Neuronal stem cell (in vitro differentiated cells): ENCODE measurements at regions not wholly inside any gene's neighbourhood (a gene's known extent, or its start where the extent isn't known, plus 50 kb on each side); places are given as distances from the start of the nearest gene placed in this dataset.

ENCODE experiments used
- DNase-seq: peaks from one replicate; pipeline ENCODE4 v3.0.0-alpha.2; 2013; ENCODE audit warnings: low spot score
- H2AFZ ChIP-seq: one replicate; pipeline ENCODE4 v1.6.1; 2013; ENCODE audit warnings: mild to moderate bottlenecking, low read length, inconsistent platforms
- H2AK5ac ChIP-seq: 2 replicates; pipeline ENCODE4 v1.6.1; 2013; ENCODE audit warnings: low read depth, mild to moderate bottlenecking, inconsistent platforms, low read length, moderate library complexity, mixed read lengths
- H2BK120ac ChIP-seq: 2 replicates; pipeline ENCODE4 v1.6.1; 2013; ENCODE audit warnings: low read depth, mild to moderate bottlenecking, inconsistent platforms, low read length, moderate library complexity, mixed read lengths
- H2BK12ac ChIP-seq: one replicate; pipeline ENCODE4 v1.6.1; 2013; ENCODE audit warnings: low read length, inconsistent platforms
- H2BK15ac ChIP-seq: 2 replicates; pipeline ENCODE4 v1.6.1; 2013; ENCODE audit warnings: mild to moderate bottlenecking, low read length, inconsistent platforms, mixed read lengths
- H2BK5ac ChIP-seq: one replicate; pipeline ENCODE4 v1.6.1; 2013; ENCODE audit warnings: inconsistent platforms, mild to moderate bottlenecking, low read length, moderate library complexity
- H3K14ac ChIP-seq: one replicate; pipeline ENCODE4 v1.6.1; 2013; ENCODE audit warnings: low read length, inconsistent platforms
- H3K18ac ChIP-seq: 2 replicates; pipeline ENCODE4 v1.6.1; 2013; ENCODE audit warnings: low read length, inconsistent platforms
- H3K23ac ChIP-seq: 2 replicates; pipeline ENCODE4 v1.6.1; 2013; ENCODE audit warnings: low read depth, mild to moderate bottlenecking, mixed read lengths, low read length, inconsistent platforms; ENCODE audit not compliant: poor library complexity
- H3K27ac ChIP-seq: replicated peaks from 3 replicates; pipeline ENCODE4 v1.5.1; 2013; ENCODE audit warnings: low read length, inconsistent platforms
- H3K27me3 ChIP-seq, 3 experiments: 2 replicates each; pipeline ENCODE4 v1.6.1; 2013; ENCODE audit warnings: low read length in 3 of 3, mild to moderate bottlenecking in 2 of 3, inconsistent platforms in 1 of 3, low read depth in 1 of 3, mixed read lengths in 1 of 3, moderate library complexity in 1 of 3; ENCODE audit not compliant: control insufficient read depth in 3 of 3, insufficient read depth in 3 of 3
- H3K36me3 ChIP-seq, 2 donors: replicated peaks in 1 of 2; 2 replicates each; pipeline ENCODE4 v1.6.1; 2013; ENCODE audit warnings: low read length in 2 of 2; ENCODE audit not compliant: control insufficient read depth in 2 of 2, insufficient read depth in 2 of 2
- H3K4ac ChIP-seq: 2 replicates; pipeline ENCODE4 v1.6.1; 2013; ENCODE audit warnings: inconsistent platforms, mild to moderate bottlenecking, low read length, moderate library complexity
- H3K4me1 ChIP-seq, 2 donors: 1 replicate in 1 of 2; 2 replicates in 1 of 2; pipeline ENCODE4 v1.6.1; 2013; ENCODE audit warnings: low read length in 2 of 2, low read depth in 1 of 2; ENCODE audit not compliant: control insufficient read depth in 2 of 2, insufficient read depth in 1 of 2
- H3K4me2 ChIP-seq: one replicate; pipeline ENCODE4 v1.6.1; 2013; ENCODE audit warnings: mild to moderate bottlenecking, low read length, inconsistent platforms; ENCODE audit not compliant: insufficient read depth, poor library complexity, severe bottlenecking
- H3K4me3 ChIP-seq, 2 donors: 2 replicates each; pipeline ENCODE4 v1.5.1; 2013; ENCODE audit warnings: low read length in 2 of 2, mild to moderate bottlenecking in 2 of 2, inconsistent platforms in 1 of 2, moderate library complexity in 1 of 2
- H3K79me1 ChIP-seq: one replicate; pipeline ENCODE4 v1.6.1; 2013; ENCODE audit warnings: low read depth, mild to moderate bottlenecking, inconsistent platforms, low read length, moderate library complexity
- H3K9ac ChIP-seq: one replicate; pipeline ENCODE4 v1.6.1; 2013; ENCODE audit warnings: mild to moderate bottlenecking, low read depth, low read length, inconsistent platforms; ENCODE audit not compliant: poor library complexity
- H3K9me3 ChIP-seq, 2 donors: replicated peaks in 1 of 2; 2 replicates each; pipeline versions ENCODE3 to v1.6.1; 2013; ENCODE audit warnings: low read length in 2 of 2, mild to moderate bottlenecking in 2 of 2, inconsistent platforms in 1 of 2, low read depth in 1 of 2, mixed read lengths in 1 of 2, moderate library complexity in 1 of 2; ENCODE audit not compliant: control insufficient read depth in 2 of 2, insufficient read depth in 1 of 2
- H4K8ac ChIP-seq: one replicate; pipeline ENCODE4 v1.6.1; 2013; ENCODE audit warnings: low read depth, mild to moderate bottlenecking, inconsistent platforms, low read length, moderate library complexity
- H4K91ac ChIP-seq: one replicate; pipeline ENCODE4 v1.6.1; 2013; ENCODE audit warnings: low read length, low read depth, mild to moderate bottlenecking, inconsistent platforms; ENCODE audit not compliant: poor library complexity
- WGBS, 2 donors: extraction: QIAGEN DNeasy Blood & Tissue Kit; methylation state at CpG; one replicate each; pipeline ENCODE4 v1.1.7; 2013; ENCODE audit warnings: missing lambda C conversion rate in 2 of 2, mixed read lengths in 1 of 2; ENCODE audit not compliant: insufficient read length in 2 of 2, insufficient replicate concordance in 1 of 2; ENCODE audit errors: extremely low coverage in 2 of 2; 5-methylcytosine and 5-hydroxymethylcytosine counted together

DNA sequence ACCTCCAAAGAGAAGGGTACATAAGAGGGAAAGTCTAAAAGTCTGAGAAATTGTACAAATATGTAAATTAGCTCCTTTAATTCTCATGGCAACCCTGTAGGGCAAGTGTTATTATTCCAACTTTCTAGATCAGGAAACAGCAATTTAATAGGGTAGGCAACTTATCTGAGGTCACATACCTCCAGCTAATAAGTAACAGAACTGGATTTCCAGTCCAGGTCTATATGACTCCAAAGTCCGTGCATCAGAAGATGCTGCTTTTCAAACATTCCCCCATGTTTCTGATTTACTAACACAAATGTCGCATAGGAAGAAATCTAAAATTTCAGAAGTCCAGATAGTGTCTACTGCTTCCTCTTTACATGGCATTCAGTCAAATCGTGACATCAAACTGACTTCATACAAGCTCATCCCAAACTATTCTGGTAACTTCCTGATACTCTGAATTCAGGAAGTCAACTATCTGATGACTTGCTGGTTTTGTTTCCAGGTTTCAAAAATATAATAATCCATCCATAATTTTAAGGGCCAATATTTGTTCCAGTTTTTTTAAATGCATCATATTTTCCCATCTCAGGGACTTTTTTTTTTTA, 419.3 kb upstream of the ACVR2A start:
- no peak overlapping the region for H2BK120ac ChIP-seq
- no CpG with 5 or more reads among the region's 3 CpGs for WGBS, 2 donors

DNA sequence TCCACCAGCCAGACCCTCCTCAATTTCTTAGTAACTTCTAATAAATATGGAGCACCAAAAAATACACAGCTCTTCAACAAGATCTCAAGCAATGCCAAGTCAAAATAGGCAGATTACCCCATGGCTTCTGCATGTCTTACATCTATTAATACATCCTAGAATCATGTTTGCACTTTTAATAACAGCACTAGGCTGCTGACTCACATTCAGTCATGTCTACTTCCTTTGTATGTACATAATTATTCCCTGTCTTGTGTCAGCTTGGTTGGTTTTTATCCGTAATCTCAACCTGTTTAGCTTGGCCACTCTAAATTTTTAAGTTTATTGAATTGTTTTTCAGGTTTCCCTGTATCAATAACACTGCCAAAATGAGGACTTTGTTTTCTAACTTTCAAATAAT, 420.1 kb upstream of the ACVR2A start:
- Histone ChIP-seq H2BK120ac (no peak overlapping the region), H3K14ac (no peak overlapping the region), H3K18ac (no peak overlapping the region), H3K27me3 (no peaks in the 10 kb centered on the region), H3K23ac (no peak overlapping the region), H4K91ac (no peak overlapping the region), H2AK5ac (no peak overlapping the region), H3K4ac (no peak overlapping the region), H3K4me1 (peaks cover 0 to 1% of the 10 kb centered on the region in 2 donors), H4K8ac (no peak overlapping the region), H2BK12ac (no peak overlapping the region), H3K27ac (no peak overlapping the region), H3K4me3 (no peak overlapping the region), H3K79me1 (no peaks in the 10 kb centered on the region), H3K4me2 (no peak overlapping the region), H2AFZ (no peak overlapping the region), H3K36me3 (no peaks in the 10 kb centered on the region), H2BK5ac (no peak overlapping the region), H2BK15ac (no peak overlapping the region), H3K9ac (no peak overlapping the region), H3K9me3 (no peaks in the 10 kb centered on the region)
- WGBS, 2 donors = no CpG with 5 or more reads among the region's 1 CpG
- no peak for DNase-seq

More for the DNA sequence above, 419.3 kb upstream of the ACVR2A start:
- Histone ChIP-seq H3K23ac (no peak overlapping the region), H3K27me3 (no peaks in the 10 kb centered on the region), H3K9me3 (no peaks in the 10 kb centered on the region), H2AK5ac (no peak overlapping the region), H4K91ac (no peak overlapping the region), H3K27ac (no peak overlapping the region), H3K79me1 (no peaks in the 10 kb centered on the region), H3K14ac (no peak overlapping the region), H2AFZ (no peak overlapping the region), H3K36me3 (no peaks in the 10 kb centered on the region), H3K9ac (no peak overlapping the region), H3K4me1 (peaks cover 0 to under 1% of the 10 kb centered on the region in 2 donors), H3K4me2 (no peak overlapping the region), H2BK15ac (no peak overlapping the region), H3K4me3 (no peak overlapping the region), H4K8ac (no peak overlapping the region), H3K4ac (no peak overlapping the region), H2BK5ac (no peak overlapping the region), H2BK12ac (no peak overlapping the region), H3K18ac (no peak overlapping the region)
- no peak for DNase-seq

DNA sequence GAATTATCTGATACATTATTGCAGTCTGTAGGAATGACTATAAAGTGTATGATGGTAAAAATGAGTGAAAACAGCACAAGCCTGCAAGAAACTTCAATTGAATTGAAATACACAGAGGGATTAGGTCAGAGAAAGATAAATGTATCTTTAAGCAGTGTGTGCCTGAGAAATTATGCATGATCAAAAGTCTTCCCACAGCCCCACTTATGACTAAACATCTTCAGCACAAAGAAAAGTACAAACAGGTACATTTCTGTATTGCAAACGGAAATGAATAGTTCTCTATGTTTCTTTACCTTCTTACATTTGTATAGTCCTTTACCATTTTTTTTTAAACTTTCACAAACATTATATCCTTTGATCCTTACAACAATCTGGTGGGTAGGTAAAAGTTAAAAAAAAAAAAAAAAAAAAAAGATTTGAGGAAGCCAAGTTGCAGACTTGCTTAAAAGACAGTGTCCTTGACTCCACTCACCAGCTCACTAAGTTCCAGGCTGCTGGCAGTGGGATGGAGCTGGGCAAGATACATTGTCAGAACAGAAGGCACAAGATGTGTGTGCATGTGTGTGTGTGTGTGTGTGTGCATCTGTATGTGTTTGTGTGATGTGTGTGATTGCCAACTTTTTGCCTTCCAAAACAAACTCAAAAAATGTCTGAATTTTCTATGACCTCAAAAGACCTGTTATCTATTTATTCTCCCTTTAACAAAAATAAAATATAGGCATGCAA, 423.7 kb upstream of the ACVR2A start:
- no peaks in the 10 kb centered on the region for H3K27me3 ChIP-seq
- H3K9me3 ChIP-seq = no peaks in the 10 kb centered on the region
- no peak overlapping the region for H3K4ac ChIP-seq
- no peak overlapping the region for H2BK120ac ChIP-seq
- WGBS, 2 donors = no CpG with 5 or more reads among the region's 1 CpG
- no peak overlapping the region for H3K27ac ChIP-seq
- no peak overlapping the region for H4K91ac ChIP-seq
- H3K4me2 ChIP-seq = no peak overlapping the region
- no peak for DNase-seq
- H4K8ac ChIP-seq = no peak overlapping the region
- no peaks in the 10 kb centered on the region for H3K79me1 ChIP-seq
- H2AK5ac ChIP-seq = no peak overlapping the region
- no peak overlapping the region for H3K18ac ChIP-seq
- H3K9ac ChIP-seq = no peak overlapping the region
- no peak overlapping the region for H3K4me3 ChIP-seq
- no peaks in the 10 kb centered on the region for H3K36me3 ChIP-seq
- no peak overlapping the region for H2BK15ac ChIP-seq
- peaks cover 0 to 1% of the 10 kb centered on the region in 2 donors for H3K4me1 ChIP-seq
- H3K23ac ChIP-seq = no peak overlapping the region
- H3K14ac ChIP-seq = no peak overlapping the region
- no peak overlapping the region for H2AFZ ChIP-seq
- no peak overlapping the region for H2BK5ac ChIP-seq
- no peak overlapping the region for H2BK12ac ChIP-seq

DNA sequence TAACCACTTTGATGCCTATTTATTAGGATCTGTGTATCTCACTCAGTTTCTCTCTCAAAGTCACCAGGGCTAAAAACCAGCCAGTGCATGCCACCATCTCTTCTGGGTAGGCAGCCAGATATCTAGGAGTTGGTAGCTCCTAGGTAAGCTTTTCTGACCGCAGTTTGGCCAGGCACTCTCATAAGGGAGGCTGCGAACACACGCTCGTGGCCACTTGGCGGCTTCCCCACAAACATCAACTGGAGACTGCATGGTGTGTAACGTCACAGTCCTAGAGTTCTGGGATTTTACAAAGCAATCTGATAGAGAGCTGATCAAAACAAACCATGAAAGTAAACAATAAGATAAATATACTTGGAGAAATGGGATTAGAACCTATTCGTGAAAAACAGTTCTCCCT, 424.3 kb upstream of the ACVR2A start:
- Histone ChIP-seq H3K23ac (no peak overlapping the region), H3K18ac (no peak overlapping the region), H4K8ac (no peak overlapping the region), H3K4me3 (no peak overlapping the region), H3K9me3 (no peaks in the 10 kb centered on the region), H3K4me1 (peaks cover 0 to 1% of the 10 kb centered on the region in 2 donors), H3K27ac (no peak overlapping the region), H3K79me1 (no peaks in the 10 kb centered on the region), H2BK15ac (no peak overlapping the region), H3K9ac (no peak overlapping the region), H2BK12ac (no peak overlapping the region), H2BK5ac (no peak overlapping the region), H4K91ac (no peak overlapping the region), H3K4ac (no peak overlapping the region), H3K4me2 (no peak overlapping the region), H3K27me3 (no peaks in the 10 kb centered on the region), H2BK120ac (no peak overlapping the region), H2AFZ (no peak overlapping the region), H3K14ac (no peak overlapping the region), H3K36me3 (no peaks in the 10 kb centered on the region), H2AK5ac (no peak overlapping the region)
- no peak for DNase-seq
- no CpG with 5 or more reads among the region's 7 CpGs for WGBS, 2 donors
